K562 (cell line): ENCODE measurements at regions not wholly inside any gene's neighbourhood (a gene's known extent, or its start where the extent isn't known, plus 50 kb on each side); places are given as distances from the start of the nearest gene placed in this dataset.
A peak's percentile ranks its signal among the peaks of the same experiment; 100 is the strongest.

Source experiments
- CTBP1 ChIP-seq: fragments of 450-650 bp; IDR thresholded peaks from 2 replicates; pipeline ENCODE4 v1.6.1; 2016; ENCODE audit warnings: borderline replicate concordance
- ELF1 ChIP-seq: fragments of 200-800 bp; sonication (Bioruptor generic); IDR thresholded peaks from 2 replicates; pipeline ENCODE4 v1.6.1; 2016; ENCODE audit warnings: missing genetic modification characterization, missing compliant biosample characterization
- ELF2 ChIP-seq: fragments of 250-450 bp; sonication (Bioruptor Pico); IDR thresholded peaks from 2 replicates; pipeline ENCODE4 v1.5.0; 2021; ENCODE audit warnings: mild to moderate bottlenecking
- FOXJ3 ChIP-seq: sonication (generic); formaldehyde crosslinking; IDR thresholded peaks from 2 replicates; pipeline ENCODE4 v1.4.0; 2020; ENCODE audit warnings: mild to moderate bottlenecking, missing genetic modification reagents
- FOXP1 ChIP-seq: sonication (generic); formaldehyde crosslinking; IDR thresholded peaks from 2 replicates; pipeline ENCODE4 v1.8.0; 2022; ENCODE audit warnings: mild to moderate bottlenecking, missing genetic modification reagents
- GTF2A2 ChIP-seq: IDR thresholded peaks from 2 replicates; pipeline ENCODE4 v1.6.1; 2016; ENCODE audit warnings: mild to moderate bottlenecking, missing genetic modification characterization, missing compliant biosample characterization
- KLF10 ChIP-seq: fragments of 250-450 bp; sonication (Bioruptor Pico); IDR thresholded peaks from 2 replicates; pipeline ENCODE4 v1.6.1; 2021; ENCODE audit warnings: matching md5 sums
- NFATC3 ChIP-seq: fragments of 450-650 bp; IDR thresholded peaks from 2 replicates; pipeline ENCODE4 v1.6.1; 2017; ENCODE audit warnings: mild to moderate bottlenecking
- PHB2 ChIP-seq: fragments of 450-650 bp; IDR thresholded peaks from 2 replicates; pipeline ENCODE4 v1.6.1; 2017; ENCODE audit warnings: low read depth
- RNF2 ChIP-seq: sonication (generic); IDR thresholded peaks from 2 replicates; pipeline ENCODE4 v1.6.1; 2016
- RUNX1 ChIP-seq: sonication (generic); IDR thresholded peaks from 2 replicates; pipeline ENCODE4 v1.6.1; 2016; ENCODE audit warnings: antibody characterized with exemption, low read depth
- ZNF124 ChIP-seq: sonication (generic); formaldehyde crosslinking; IDR thresholded peaks from 2 replicates; pipeline ENCODE4 v1.8.1; 2022; ENCODE audit warnings: missing genetic modification reagents
- ZNF668 ChIP-seq: fragments of 250-450 bp; sonication (Bioruptor Pico); IDR thresholded peaks from 2 replicates; pipeline ENCODE4 v1.8.0; 2022; ENCODE audit warnings: mild to moderate bottlenecking, inconsistent platforms
- ZNF75A ChIP-seq: fragments of 450-650 bp; formaldehyde crosslinking; IDR thresholded peaks from 2 replicates; pipeline ENCODE4 v1.4.0; 2020; ENCODE audit warnings: mild to moderate bottlenecking
- TF ChIP-seq, protein P1 (sequence below): sonication (generic); formaldehyde crosslinking; IDR thresholded peaks from 2 replicates; pipeline ENCODE4 v1.8.1; 2023; ENCODE audit warnings: missing genetic modification reagents, mild to moderate bottlenecking, borderline replicate concordance
- TF ChIP-seq, protein P2 (sequence below): fragments of 200-800 bp; sonication (Bioruptor generic); IDR thresholded peaks from 2 replicates; pipeline ENCODE4 v1.6.1; 2016; ENCODE audit warnings: missing genetic modification characterization, missing compliant biosample characterization
- TF ChIP-seq, protein P3 (sequence below): sonication (generic); formaldehyde crosslinking; IDR thresholded peaks from 2 replicates; pipeline ENCODE4 v1.8.0; 2022; ENCODE audit warnings: mild to moderate bottlenecking, missing genetic modification reagents
- TF ChIP-seq, protein P4 (sequence below): fragments of 450-650 bp; IDR thresholded peaks from 2 replicates; pipeline ENCODE4 v1.6.1; 2016; ENCODE audit warnings: mild to moderate bottlenecking

DNA sequence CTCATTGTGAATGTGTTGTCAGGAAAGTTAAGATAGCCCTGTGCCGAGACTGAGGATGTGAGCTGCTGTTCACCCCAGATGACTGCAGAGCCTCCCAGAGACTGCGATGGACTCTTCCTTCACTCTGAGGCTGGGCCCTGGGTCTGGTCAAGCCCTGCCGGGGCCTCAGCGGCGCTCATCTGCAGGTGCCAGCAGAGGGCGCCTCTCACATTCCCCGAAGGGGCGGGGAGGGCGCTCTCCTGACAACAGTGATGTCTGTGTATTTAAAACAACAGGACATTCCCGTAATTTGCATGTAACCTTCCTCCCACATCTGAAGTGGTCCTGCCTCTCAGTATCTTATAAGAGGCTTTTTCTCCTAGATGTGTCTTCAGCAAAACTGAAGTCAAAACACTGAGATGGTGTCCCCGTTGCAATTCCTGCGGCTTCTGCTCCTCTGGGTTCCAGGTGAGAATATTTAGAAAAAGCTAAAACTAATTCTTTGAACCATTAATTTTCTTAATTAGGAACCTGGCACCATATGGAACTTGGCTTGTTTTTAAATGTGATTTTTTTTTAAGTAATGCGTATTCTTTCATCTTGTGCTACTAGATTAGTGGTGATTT, 1377.9 kb downstream of the RPIA start (continued):
- TF ChIP-seq, protein P1, sequence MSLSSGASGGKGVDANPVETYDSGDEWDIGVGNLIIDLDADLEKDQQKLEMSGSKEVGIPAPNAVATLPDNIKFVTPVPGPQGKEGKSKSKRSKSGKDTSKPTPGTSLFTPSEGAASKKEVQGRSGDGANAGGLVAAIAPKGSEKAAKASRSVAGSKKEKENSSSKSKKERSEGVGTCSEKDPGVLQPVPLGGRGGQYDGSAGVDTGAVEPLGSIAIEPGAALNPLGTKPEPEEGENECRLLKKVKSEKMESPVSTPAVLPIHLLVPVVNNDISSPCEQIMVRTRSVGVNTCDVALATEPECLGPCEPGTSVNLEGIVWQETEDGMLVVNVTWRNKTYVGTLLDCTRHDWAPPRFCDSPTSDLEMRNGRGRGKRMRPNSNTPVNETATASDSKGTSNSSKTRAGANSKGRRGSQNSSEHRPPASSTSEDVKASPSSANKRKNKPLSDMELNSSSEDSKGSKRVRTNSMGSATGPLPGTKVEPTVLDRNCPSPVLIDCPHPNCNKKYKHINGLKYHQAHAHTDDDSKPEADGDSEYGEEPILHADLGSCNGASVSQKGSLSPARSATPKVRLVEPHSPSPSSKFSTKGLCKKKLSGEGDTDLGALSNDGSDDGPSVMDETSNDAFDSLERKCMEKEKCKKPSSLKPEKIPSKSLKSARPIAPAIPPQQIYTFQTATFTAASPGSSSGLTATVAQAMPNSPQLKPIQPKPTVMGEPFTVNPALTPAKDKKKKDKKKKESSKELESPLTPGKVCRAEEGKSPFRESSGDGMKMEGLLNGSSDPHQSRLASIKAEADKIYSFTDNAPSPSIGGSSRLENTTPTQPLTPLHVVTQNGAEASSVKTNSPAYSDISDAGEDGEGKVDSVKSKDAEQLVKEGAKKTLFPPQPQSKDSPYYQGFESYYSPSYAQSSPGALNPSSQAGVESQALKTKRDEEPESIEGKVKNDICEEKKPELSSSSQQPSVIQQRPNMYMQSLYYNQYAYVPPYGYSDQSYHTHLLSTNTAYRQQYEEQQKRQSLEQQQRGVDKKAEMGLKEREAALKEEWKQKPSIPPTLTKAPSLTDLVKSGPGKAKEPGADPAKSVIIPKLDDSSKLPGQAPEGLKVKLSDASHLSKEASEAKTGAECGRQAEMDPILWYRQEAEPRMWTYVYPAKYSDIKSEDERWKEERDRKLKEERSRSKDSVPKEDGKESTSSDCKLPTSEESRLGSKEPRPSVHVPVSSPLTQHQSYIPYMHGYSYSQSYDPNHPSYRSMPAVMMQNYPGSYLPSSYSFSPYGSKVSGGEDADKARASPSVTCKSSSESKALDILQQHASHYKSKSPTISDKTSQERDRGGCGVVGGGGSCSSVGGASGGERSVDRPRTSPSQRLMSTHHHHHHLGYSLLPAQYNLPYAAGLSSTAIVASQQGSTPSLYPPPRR (CRISPR knock-in tag) = no peak
- no peak for TF ChIP-seq ELF2 (CRISPR knock-in tag)
- TF ChIP-seq, protein P2, sequence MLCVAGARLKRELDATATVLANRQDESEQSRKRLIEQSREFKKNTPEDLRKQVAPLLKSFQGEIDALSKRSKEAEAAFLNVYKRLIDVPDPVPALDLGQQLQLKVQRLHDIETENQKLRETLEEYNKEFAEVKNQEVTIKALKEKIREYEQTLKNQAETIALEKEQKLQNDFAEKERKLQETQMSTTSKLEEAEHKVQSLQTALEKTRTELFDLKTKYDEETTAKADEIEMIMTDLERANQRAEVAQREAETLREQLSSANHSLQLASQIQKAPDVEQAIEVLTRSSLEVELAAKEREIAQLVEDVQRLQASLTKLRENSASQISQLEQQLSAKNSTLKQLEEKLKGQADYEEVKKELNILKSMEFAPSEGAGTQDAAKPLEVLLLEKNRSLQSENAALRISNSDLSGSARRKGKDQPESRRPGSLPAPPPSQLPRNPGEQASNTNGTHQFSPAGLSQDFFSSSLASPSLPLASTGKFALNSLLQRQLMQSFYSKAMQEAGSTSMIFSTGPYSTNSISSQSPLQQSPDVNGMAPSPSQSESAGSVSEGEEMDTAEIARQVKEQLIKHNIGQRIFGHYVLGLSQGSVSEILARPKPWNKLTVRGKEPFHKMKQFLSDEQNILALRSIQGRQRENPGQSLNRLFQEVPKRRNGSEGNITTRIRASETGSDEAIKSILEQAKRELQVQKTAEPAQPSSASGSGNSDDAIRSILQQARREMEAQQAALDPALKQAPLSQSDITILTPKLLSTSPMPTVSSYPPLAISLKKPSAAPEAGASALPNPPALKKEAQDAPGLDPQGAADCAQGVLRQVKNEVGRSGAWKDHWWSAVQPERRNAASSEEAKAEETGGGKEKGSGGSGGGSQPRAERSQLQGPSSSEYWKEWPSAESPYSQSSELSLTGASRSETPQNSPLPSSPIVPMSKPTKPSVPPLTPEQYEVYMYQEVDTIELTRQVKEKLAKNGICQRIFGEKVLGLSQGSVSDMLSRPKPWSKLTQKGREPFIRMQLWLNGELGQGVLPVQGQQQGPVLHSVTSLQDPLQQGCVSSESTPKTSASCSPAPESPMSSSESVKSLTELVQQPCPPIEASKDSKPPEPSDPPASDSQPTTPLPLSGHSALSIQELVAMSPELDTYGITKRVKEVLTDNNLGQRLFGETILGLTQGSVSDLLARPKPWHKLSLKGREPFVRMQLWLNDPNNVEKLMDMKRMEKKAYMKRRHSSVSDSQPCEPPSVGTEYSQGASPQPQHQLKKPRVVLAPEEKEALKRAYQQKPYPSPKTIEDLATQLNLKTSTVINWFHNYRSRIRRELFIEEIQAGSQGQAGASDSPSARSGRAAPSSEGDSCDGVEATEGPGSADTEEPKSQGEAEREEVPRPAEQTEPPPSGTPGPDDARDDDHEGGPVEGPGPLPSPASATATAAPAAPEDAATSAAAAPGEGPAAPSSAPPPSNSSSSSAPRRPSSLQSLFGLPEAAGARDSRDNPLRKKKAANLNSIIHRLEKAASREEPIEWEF = no peak
- TF ChIP-seq CTBP1 = 0 out of 2 replicates have a peak, but pooled peaks have one; percentile 14
- no peak for TF ChIP-seq ELF1 (tag)
- TF ChIP-seq RUNX1 = no peak
- no peak for TF ChIP-seq FOXP1 (CRISPR knock-in tag)
- no peak for TF ChIP-seq ZNF75A (CRISPR knock-in tag)
- TF ChIP-seq KLF10 (CRISPR knock-in tag) = no peak
- TF ChIP-seq, protein P3, sequence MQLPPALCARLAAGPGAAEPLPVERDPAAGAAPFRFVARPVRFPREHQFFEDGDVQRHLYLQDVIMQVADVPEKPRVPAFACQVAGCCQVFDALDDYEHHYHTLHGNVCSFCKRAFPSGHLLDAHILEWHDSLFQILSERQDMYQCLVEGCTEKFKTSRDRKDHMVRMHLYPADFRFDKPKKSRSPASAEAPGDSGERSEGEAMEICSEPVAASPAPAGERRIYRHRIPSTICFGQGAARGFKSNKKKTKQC (CRISPR knock-in tag) = no peak
- no peak for TF ChIP-seq PHB2
- TF ChIP-seq, protein P4, sequence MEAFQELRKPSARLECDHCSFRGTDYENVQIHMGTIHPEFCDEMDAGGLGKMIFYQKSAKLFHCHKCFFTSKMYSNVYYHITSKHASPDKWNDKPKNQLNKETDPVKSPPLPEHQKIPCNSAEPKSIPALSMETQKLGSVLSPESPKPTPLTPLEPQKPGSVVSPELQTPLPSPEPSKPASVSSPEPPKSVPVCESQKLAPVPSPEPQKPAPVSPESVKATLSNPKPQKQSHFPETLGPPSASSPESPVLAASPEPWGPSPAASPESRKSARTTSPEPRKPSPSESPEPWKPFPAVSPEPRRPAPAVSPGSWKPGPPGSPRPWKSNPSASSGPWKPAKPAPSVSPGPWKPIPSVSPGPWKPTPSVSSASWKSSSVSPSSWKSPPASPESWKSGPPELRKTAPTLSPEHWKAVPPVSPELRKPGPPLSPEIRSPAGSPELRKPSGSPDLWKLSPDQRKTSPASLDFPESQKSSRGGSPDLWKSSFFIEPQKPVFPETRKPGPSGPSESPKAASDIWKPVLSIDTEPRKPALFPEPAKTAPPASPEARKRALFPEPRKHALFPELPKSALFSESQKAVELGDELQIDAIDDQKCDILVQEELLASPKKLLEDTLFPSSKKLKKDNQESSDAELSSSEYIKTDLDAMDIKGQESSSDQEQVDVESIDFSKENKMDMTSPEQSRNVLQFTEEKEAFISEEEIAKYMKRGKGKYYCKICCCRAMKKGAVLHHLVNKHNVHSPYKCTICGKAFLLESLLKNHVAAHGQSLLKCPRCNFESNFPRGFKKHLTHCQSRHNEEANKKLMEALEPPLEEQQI = no peak
- TF ChIP-seq FOXJ3 = no peak
- no peak for TF ChIP-seq GTF2A2
- TF ChIP-seq ZNF668 (CRISPR knock-in tag) = no peak
- no peak for TF ChIP-seq RNF2
- TF ChIP-seq NFATC3 = no peak
- no peak for TF ChIP-seq ZNF124 (CRISPR knock-in tag)
